ENCODE measurements at regions not wholly inside any gene's neighbourhood (a gene's known extent, or its start where the extent isn't known, plus 50 kb on each side); places are given as distances from the start of the nearest gene placed in this dataset.
"Not testable (repeated sequence)": the region's sequence is repeated elsewhere in the genome, so short reads cannot be mapped to it uniquely, and the experiment has no call there.

DNA sequence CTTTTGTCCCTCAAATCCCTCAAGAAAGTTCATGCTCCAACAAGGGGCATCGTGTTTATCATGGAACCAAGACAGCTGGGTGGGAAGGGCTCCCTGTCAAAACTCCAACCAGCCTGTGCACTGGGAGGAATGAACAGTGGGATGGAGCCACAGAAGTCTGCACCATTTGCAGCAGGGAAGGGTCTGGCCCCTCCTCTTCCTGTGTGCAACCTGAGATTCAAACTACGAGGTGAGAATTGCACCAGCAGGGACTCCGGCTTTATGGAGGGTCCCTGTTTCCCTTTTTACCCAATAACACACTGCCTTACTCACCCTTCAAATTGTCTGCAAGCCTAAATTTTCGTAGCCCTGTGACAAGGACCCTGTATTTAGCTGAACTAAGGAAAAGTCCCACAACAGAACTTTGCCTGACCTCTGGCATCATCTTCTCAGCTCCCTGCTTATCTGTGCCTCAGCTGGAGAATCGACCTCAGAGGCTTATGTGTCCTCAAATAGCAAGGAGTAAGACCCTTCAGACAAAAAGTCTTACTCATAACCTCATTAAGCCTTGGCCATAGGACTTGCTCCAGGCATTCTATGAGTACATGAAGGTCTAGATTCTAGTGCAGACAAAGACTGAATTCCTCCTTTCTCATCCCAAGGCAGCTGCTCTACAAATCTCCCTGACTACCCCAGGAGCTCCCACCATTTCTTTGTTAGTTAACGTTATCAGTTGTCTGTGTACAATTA is 178.3 kb upstream of the SERPINE2 start:
- H3K27ac ChIP-seq = no peak overlapping the region
- DNase-seq (ENCODE audit: low read depth, low spot score) = no peak

DNA sequence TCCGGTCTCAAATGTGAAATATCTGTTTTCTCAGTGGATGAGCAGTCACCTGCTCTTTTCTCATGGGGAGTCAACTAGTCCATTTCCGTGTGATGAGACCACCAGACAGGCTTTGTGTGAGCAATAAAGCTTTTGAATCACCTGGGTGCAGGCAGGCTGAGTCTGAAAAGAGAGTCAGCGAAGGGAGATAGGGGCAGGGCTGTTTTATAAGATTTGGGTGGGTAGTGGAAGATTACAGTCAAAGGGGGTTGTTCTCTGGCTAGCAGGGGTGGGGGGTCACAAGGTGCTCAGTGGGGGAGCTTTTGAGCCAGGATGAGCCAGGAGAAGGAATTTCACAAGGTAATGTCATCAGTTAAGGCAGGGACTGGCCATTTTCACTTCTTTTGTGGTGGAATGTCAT is 176.5 kb upstream of the SERPINE2 start:
- DNase-seq (ENCODE audit: low read depth, low spot score); H3K27ac ChIP-seq: not testable (repeated sequence)

DNA sequence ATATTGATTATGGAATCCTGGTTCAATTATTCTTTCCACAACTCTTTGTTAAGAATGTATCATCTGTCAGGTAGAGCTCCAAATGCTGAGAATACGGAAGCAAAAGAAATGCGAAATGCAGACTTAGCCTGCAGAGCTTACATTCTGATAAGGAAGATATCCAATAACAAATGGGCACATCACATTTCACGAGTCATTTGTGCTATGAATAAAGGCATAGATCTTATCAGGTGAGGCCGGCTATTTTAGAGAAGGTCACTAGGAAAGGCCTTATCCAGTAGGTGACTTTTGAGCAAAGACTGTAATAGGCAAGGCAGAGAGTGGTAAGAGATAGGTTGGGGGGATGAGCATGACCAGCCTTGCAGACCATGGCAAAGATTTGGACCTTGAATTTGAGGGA is 174.3 kb upstream of the SERPINE2 start:
- H3K27ac ChIP-seq = no peak overlapping the region
- no peak for DNase-seq (ENCODE audit: low read depth, low spot score)

DNA sequence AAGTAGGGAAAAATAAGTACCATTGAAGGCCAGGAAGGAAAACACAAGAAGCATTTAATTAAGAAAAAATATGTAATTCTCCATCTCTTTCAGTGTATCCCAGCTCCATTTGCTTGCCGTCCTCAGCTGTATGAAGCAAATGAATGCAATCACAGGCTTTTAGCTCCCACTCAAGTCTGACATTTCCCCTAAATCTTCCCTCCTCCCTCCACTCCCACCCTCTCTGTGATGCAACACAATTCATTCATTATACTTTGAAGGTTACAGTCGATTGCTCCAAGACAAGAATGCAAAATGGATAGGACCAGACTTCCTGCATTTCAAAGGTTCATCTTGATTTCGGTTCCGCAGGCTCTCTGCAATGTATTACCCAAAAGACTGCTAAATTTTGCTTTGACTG is 172.7 kb upstream of the SERPINE2 start:
- no peak for DNase-seq (ENCODE audit: low read depth, low spot score)
- no peak overlapping the region for H3K27ac ChIP-seq

DNA sequence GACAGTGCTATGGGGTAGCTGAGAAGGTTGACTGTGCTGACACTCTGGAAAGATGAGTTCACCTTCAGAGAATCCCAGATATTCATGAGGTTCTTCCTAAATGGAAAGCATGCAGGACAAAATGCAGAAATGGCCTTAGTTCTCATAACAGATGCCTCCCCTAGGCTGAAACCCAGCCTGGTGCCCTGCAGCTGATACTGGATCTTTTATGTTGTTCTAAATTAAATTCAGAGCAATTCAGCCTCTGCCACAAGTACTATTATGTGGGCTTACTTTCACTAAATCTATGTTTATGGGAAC is 172.0 kb upstream of the SERPINE2 start:
- no peak overlapping the region for H3K27ac ChIP-seq
- no peak for DNase-seq (ENCODE audit: low read depth, low spot score)

DNA sequence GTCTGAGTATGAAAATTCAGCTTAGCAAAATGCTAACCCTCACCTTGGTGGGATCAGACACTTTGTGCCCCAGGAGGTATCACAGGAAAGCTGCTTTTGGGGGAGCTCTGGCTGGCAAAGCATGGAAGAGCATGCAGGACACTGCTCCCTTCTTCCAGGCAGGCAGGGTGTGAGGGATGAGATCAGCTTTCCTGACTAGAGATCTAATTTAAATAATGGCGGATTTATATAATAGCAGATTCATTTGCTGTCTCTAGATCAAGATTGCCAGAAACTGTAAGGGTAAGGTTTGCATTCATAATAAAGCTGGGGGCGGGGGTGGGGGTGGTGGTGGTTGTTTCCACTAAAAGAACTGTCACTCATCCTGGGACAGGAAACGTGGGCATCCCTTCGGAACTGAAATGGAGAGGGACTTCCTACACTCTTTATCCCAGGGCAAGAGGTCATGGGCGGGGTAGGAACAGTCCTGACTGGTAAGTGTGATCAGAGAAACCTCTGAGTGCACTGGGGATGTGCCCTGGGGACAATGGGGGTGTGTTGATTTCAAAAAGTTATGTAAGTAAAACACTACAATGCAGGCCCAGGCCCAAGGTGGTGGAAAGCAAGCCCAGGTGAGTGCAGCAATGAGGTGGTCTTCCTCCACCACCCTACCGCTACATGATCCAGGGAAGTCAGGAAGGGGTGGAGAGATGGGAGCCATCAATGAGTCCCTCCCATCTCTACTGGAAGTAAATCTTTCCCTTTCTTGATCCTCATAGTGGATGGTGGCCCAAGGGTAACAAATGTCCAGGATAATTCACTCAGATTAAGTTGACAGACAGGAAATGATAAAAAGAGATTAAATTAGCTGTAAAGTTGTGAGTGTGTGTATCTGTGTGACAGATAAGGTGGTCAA is 171.4 kb upstream of the SERPINE2 start:
- DNase-seq (ENCODE audit: low read depth, low spot score) = no peak
- H3K27ac ChIP-seq = no peak overlapping the region

DNA sequence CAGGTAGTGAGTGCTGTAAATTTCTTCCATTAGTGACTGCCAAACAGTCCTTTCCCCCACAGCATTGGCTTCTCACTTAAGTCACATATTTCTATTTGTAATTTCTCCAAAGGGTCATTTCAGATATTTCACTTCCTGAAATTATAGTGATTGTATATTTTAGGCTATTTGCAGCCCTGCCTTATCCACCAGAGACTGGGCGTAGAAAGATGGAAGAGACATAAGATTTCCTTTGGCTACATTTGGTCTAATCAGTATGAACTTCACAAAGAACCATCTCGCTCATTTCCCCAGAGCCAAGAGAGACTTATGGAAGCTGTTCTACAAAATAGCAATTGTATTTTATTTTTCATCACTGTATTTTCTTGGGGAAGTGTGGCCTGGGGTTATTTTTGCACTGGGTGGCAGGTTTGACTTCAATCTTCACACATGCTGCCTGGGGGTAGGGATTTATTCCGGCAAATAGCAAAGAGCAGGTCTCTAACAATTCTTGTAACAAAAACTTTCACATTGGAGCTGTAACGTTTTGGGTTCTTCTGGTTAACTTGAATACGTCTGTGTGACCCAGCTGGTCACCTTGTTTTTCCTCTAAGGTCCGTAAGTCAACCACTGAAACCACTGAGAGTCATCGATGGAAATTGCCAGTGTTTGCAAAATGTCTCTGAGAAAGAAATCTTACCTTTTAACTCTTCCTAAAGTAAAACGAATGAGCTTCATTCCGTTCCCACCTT is 170.6 kb upstream of the SERPINE2 start:
- no peak for DNase-seq (ENCODE audit: low read depth, low spot score)
- no peak overlapping the region for H3K27ac ChIP-seq

DNA sequence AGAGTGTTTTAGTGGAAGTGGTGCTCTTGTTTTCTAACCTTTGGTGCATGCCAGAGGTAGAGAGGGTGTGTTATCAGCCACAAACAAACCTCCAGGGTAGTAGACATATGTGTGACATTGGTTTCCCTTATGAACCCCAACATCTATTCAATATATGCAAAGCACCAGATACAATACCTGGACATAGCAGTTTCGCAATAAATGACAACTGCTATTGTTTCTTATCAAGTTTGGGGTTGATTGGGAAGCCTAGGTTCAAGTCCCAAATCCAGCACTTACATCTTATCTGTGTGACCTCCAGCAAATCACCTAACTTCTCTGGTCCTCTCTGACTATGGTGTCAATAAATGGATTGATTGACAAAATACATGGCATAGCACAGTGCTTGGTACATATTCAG is 169.4 kb upstream of the SERPINE2 start:
- H3K27ac ChIP-seq = no peak overlapping the region

DNA sequence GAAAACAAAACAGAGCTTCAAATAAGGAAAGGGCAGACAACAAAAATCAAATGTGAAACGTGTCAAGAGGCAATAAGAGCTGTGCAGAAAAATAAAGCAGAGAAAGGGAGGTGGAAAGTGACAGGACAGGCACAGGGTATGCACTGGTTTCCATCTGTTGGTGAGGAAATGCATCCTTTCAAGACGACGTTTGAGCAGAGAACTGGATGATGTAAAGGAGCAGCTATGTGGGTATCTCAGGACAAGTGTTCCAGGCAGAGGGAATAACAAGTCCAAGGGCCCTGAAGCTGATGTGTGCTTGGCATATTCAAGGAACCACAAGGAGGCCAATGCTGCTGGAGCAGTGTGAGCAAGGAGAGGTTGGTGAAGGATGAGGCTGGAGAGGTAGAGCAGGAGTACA is 168.9 kb upstream of the SERPINE2 start:
- no peak for DNase-seq (ENCODE audit: low read depth, low spot score)
- no peak overlapping the region for H3K27ac ChIP-seq

More for the DNA sequence above, 169.4 kb upstream of the SERPINE2 start:
- DNase-seq (ENCODE audit: low read depth, low spot score) = no peak

DNA sequence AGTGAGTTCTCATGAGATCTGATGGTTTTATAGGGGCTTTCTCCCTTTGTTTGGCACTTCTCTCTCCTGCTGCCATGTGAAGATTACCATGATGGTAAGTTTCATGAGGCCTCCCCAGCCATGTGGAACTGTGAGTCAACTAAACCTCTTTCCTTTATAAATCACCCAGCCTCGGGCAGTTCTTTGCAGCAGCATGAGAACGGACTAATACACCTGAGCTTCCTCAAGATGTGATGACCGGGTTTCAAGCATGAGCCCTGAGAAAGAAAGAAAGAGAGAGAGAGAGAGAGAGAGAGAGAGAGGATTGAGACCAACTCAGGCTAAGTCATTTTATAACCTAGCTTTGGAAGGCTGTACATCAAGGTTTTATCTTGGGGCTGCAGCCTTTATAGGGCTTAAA is 167.7 kb upstream of the SERPINE2 start:
- no peak overlapping the region for H3K27ac ChIP-seq
- peak; percentile 75 for DNase-seq (ENCODE audit: low read depth, low spot score)

DNA sequence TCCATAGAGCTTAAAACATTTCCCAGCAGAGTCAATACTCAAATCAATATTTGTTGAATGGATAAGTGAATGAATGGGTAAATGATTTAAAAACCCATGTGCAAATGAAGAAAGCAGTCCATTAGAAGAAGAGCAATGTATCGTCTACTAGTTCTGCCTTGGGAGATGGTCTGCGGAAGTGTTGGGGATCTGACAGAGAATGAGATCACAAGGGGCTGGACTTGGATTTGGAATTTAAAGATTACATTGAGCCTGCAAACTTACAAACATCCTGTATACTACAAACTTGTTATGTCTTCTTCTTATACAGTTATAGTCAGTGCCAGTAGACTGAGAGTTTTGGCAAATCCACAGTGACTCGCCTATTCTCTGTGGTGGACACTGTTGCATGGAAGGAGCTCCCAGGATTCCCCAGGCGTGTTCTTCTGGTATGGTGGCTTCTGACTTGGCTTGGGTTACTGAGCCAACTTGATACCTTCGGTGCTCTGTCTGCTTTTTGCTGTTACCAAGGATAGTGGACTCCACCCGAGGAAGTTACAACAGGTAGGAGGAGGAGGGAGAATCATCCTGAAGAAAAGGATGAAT is 163.3 kb upstream of the SERPINE2 start:
- H3K27ac ChIP-seq = no peak overlapping the region
- DNase-seq (ENCODE audit: low read depth, low spot score) = no peak

DNA sequence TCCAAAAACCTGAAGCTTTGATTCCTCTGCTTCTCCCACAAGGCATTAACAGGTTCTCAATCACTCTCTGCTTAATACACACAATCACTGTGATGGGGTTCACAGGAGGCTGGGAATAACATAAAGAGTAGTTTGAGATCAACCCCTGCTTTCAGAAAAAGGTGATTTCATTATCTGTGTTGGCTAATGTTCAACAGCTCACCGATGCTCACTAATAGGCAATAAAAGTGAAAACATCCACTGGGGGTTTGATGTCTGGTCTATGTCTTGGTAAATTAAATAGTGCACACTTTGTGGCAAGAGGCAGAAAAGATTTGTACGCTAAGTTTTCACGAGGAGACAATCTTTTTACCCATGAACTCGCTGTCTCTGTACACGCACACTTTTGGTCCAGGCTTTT is 159.3 kb upstream of the SERPINE2 start:
- H3K27ac ChIP-seq = no peak overlapping the region
- no peak for DNase-seq (ENCODE audit: low read depth, low spot score)

DNA sequence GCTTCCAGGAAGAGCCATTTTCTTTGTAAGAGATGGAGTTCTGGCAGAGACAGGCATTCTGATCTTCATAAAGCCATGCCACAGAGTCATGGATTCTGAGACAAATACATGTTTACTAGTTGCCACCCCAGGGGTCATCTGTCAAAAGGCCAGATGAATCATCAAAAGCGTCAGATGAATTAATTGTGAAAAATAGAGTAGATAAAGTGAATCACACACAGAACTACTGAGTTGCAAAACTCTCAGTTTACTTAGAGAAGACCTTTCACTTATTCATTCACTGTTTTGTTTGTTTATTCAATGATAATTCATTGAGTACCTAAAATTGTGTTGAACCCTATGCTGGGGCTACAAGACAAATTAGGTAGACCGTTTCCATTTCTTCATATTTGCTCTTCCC is 157.7 kb upstream of the SERPINE2 start:
- DNase-seq (ENCODE audit: low read depth, low spot score) = no peak
- no peak overlapping the region for H3K27ac ChIP-seq

DNA sequence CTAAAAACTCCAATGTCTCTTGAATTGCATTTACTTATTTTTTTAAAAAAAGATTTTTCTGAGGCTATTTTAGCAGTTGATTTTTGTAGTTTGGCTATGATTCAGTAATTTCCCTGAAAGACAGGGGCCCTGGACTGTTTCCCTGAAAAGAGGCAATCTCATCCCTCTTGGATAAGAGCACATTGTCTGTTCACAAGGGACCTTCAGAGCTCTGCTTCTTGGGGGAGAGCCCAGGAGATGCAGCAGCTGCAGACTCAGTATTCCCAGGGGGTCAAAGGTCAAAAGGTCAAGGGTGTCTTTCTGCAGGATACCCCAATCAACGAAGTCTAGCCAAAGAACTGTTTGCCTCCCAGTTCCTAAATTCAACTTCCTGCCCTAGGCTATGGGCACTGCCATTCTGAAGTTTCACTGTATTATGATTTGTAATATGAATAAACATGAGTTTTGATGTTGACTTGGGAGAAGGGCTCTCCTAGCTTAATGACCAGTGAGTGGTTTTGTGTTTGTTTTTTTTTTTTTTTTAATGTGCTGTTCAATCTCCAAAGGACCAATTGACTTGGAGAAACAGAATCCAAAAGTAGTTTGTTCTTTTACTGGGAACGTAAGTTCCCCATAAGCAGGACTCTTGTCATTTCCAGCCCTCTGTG is 157.0 kb upstream of the SERPINE2 start:
- no peak overlapping the region for H3K27ac ChIP-seq
- DNase-seq (ENCODE audit: low read depth, low spot score) = no peak

DNA sequence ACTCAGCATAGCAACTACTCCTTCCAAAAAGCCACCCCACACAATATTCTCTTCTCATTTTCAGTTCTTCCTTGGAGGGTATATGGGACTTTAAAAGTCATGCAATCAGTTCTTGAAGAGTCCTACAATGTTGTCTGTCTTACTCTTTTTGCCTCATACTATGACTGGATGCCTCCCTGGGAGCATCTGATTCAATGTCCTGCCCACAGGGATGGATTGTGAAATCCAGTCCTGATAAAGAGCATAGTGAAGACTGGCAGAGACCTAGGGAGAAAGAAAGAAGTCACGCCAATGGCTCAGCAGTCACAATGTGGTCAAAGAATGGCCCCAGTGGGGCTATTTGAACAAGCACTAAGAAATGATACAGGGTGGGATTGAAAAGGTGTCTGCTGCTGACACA is 155.1 kb upstream of the SERPINE2 start:
- DNase-seq (ENCODE audit: low read depth, low spot score) = no peak
- H3K27ac ChIP-seq = no peak overlapping the region

DNA sequence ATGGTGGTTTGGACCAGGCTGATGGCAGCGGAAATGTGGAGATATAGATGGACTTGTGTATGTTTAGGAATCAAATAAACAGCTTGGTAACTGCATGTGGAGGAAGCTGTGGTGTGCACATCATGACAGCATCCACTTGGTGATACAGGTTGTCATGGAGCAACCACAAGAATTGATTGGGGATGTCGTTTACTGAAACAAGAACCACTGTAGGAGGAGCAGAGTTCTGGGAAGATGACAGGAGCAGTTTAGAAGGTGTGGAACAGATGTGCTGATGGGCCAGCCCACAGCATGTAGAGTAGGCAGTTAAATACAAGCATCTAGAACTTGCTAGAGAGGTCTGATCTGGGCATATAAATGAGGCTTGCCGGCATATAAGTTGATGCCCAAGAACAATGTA is 152.4 kb upstream of the SERPINE2 start:
- H3K27ac ChIP-seq = no peak overlapping the region
- DNase-seq (ENCODE audit: low read depth, low spot score) = no peak

DNA sequence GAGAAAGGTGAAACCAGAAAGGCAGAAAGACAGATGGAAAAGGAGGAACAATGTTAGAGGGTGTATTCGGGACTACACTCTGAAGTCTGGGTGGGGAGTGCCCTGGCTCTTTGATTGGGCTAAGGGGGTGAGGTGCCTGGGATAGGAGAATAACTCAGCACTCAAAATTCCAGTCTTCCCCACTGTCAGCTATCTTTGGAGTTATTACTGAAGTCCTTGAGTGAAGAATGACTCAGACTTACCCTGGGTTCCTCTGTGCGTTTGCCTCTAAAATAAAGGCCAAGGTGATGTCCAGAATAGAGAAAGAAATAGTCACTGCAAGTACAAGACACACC is 151.8 kb upstream of the SERPINE2 start:
- no peak for DNase-seq (ENCODE audit: low read depth, low spot score)
- H3K27ac ChIP-seq = no peak overlapping the region

DNA sequence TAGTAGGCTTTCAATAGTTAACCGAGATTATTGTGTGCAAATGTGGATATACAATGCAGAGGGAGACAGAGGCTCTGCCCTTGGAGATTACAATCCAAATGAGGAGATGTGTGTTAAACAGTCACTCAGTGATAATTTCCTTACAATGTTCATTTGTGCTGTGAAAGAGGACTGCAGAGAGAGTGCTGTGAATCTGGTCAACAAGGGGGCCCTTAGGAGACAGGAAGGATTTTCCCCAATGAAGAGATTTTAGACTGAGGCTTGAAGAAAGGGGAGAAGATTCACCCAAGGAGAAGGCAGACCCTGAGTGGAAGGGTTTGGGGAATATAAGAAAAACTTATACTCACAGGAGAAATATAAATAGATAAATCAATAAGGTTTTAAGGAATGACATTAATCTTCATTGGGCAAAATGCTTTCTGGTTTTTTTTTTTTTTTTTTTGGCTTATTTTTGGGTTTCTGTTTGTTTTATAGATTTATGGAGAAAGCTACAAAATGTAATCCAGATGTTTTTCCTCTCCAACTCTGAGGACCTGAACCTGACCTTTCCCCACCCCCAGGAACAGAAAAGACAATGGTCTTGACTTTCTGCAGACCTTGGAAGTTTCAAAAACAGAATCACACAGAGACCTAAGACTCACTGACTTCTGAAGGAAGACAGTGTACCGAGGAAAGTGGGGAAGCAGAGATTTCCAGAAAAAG is 151.3 kb upstream of the SERPINE2 start:
- no peak overlapping the region for H3K27ac ChIP-seq
- DNase-seq (ENCODE audit: low read depth, low spot score) = no peak

DNA sequence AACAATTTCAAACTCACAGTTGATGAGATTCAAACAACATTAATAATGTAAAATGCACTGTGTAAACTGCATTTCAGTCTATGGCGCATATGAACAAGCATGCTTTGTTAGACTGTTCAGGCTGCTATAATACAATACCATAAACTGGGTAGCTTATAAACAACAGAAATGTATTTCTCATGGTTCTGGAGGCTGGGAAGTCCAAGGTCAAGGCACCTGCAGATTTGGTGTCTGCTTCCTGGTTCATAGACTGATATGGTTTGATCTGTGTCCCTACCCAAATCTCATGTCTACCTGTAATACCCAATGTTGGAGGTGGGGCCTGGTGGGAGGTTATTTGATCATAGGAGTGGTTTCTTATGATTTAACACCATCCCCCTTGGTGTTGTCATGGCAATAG is 148.1 kb upstream of the SERPINE2 start:
- DNase-seq (ENCODE audit: low read depth, low spot score) = no peak
- H3K27ac ChIP-seq = no peak overlapping the region

DNA sequence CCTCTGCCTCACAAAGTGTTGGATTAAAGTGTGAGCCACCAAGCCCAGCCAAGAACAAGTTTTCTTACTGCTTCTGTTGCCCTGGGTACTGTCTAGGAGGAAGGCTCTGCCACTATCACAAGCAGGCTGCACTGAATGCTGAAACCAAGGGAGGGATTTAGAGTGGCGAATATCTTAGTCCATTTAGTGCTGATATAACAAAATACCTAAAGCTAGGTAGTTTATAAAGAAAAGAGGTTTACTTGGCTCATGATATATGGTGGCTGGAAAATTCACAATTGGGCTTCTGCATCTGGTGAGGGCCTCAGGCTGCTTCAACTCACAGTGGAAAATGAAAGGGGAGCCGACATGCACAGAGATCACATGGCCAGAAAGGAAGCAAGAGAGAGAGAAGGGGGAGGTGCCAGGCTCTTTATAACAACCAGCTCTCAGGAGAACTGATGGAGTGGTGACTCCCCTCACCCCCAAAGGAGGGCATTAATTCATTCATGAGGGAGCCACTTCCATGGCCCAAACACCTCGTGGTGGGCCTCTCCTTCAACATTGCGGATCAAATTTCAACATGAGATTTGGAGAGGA is 146.0 kb upstream of the SERPINE2 start:
- no peak overlapping the region for H3K27ac ChIP-seq
- no peak for DNase-seq (ENCODE audit: low read depth, low spot score)
